GM10266 (cell line): ENCODE measurements at regions not wholly inside any gene's neighbourhood (a gene's known extent, or its start where the extent isn't known, plus 50 kb on each side); places are given as distances from the start of the nearest gene placed in this dataset.

Experiments used
- DNase-seq: peaks from one replicate; pipeline ENCODE4 v3.0.0; 2012; ENCODE audit errors: extremely low spot score
- TF ChIP-seq, protein P1 (sequence below): IDR thresholded peaks from 2 replicates; pipeline ENCODE4 v1.5.1; 2012; ENCODE audit warnings: mild to moderate bottlenecking, low read depth; ENCODE audit not compliant: control insufficient read depth, insufficient read depth; ENCODE audit errors: missing control alignments

DNA sequence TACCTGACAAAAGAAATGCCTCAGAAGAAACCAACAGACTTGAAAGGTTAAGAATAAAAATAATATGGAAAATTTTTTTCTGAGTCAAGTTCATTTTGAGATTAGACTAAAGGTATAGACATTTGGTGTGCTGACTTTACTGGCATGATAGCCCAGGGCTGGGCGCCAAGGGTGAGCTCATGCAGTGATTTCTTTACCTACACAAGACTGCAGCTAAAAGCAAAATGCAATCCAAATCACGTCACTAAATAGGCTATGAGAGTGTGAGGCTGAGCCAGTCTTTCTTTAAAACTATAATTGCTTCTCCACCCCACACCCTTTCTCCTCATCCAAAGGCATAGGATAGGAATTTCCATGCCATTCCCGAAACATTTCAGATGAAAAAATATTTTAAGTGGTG is 196.5 kb downstream of the FAM76B start:
- TF ChIP-seq, protein P1, sequence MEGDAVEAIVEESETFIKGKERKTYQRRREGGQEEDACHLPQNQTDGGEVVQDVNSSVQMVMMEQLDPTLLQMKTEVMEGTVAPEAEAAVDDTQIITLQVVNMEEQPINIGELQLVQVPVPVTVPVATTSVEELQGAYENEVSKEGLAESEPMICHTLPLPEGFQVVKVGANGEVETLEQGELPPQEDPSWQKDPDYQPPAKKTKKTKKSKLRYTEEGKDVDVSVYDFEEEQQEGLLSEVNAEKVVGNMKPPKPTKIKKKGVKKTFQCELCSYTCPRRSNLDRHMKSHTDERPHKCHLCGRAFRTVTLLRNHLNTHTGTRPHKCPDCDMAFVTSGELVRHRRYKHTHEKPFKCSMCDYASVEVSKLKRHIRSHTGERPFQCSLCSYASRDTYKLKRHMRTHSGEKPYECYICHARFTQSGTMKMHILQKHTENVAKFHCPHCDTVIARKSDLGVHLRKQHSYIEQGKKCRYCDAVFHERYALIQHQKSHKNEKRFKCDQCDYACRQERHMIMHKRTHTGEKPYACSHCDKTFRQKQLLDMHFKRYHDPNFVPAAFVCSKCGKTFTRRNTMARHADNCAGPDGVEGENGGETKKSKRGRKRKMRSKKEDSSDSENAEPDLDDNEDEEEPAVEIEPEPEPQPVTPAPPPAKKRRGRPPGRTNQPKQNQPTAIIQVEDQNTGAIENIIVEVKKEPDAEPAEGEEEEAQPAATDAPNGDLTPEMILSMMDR, result no peak
- no peak for DNase-seq

DNA sequence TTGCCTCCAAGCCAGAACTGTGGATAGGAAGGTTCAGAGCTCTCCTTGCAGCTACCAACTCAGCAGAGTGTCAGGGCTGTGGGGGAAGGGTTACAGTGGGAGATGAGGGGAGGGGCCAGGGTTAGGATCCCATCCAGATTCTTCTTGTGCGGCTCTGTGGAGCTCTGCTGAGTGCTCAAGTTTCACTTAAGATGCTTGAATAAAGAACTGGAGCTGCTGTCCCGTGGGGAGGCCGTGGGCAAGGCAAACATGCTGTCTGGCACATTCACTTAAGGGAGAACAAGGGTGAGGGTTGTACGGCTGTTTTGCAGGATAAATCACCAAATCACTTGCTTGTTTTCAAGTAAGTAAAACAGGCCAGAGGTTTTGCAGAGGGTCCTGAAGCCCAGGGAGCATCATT is 197.1 kb downstream of the FAM76B start:
- TF ChIP-seq, protein P1, result no peak
- DNase-seq, result no peak

DNA sequence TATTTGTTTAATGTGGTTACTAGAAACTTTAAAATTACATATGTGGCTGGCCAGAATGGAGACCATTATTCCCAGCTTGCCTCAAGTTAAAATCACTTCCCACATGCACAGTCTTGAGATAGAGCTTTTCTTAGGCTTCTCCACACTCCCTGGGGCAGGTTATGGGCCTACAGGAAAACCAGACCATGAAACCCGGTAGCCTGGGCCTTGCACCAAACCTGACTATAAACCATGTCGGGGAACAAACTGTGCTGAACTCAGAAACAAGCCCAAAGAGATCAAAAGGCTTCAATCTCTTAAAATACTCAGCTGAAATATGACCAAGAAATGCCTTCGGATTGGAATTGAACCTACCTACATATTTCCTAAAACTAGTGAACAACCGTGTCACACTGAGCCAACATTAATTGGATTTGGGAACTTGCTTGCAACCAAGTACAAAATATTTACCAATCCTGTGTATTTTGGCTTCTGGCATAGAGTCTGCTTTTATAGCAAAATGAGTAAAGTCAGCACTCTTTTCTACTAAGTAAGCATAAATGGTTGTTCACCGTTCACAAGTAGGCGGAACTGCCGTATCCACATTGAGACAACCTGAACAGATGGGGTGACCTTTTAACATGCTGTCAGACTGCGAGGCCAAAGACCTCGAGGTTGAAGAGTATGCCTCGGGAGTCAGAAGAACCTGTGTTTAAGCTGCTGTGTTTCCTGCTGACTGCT is 199.5 kb downstream of the FAM76B start:
- TF ChIP-seq, protein P1, result no peak
- DNase-seq, result no peak

DNA sequence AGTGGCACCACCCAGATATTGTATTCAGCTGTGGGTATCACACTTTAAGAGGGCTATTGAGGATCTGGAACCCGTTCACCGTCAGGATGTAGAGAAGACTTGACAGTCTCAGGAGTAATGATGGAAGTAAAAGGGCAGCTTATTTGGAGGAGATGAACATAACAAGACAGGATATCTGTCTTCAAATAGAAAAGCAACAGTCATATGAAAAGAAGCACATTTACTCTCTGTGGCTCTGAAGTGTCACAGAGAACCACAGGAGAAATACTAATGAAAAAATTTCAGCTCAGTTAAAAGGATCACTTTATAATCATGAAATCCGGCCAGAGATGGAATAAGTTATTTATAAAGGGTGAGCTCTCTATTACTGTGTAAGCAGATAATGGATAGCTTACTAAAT is 200.8 kb downstream of the FAM76B start:
- DNase-seq, result no peak
- TF ChIP-seq, protein P1, result no peak

DNA sequence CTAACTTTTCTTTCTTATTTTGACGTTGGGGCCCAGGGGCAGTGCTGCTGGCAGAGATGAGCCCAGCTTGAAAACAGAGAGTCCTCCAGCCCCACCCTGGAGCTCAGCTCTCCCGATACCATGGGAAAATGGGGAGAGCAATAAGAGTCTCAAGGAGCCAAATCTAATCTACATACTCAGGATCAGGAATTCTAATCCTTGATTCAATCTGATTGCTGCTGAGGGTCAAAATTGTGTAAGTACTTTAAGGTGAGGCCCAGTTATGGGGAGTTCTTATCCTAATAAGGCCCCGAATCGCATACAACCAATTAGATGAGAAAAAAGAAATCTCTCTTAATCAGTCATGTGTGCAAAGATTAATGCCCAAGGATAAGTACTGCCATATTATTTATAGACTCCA is 202.9 kb downstream of the FAM76B start:
- TF ChIP-seq, protein P1, result no peak
- DNase-seq, result no peak

DNA sequence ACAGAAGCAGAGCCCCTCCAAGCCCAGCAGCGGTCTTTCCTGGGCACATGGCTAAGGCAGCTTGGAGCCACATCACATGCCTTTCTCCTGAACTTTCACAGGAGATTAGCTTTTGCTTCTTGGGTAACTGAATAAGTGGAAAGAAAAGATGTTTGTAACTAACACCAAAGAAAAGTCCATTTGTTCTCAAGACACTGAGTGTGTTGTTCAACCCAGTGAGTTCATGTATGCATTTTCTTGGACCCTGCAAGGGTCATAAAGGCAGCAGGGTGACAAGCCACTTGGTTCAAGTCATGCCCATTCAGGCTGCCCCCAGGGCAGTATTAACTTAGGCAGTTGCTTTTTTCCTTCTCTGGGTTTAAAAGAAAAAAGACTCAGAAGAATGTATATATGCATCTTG is 203.4 kb downstream of the FAM76B start:
- TF ChIP-seq, protein P1, result no peak
- DNase-seq, result no peak

DNA sequence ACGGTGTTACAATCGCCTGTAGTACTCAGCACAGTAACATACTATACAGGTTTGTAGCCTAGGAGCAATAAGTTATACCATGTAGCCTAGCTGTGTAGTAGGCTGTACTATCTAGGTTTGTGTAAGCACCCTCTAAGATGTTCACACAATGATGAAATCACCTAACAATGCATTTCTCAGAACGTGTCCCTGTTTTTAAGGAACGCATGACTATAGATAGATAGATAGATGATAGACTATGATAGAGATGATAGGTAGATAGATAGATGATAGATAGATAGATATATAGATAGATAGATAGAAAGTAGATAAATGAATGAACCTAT is 203.9 kb downstream of the FAM76B start:
- TF ChIP-seq, protein P1, result no peak
- no peak for DNase-seq
